Gastrocnemius medialis (tissue), 4 donors: ENCODE measurements at regions not wholly inside any gene's neighbourhood (a gene's known extent, or its start where the extent isn't known, plus 50 kb on each side); places are given as distances from the start of the nearest gene placed in this dataset.

Source experiments
- CTCF ChIP-seq, 5 experiments: fragments of 450-650 bp in 3 of 5; fragments of 200-600 bp in 2 of 5; sonication (generic) in 2 of 5; IDR thresholded peaks in 4 of 5; conservative IDR thresholded peaks in 1 of 5; 1 replicate in 4 of 5; 2 replicates in 1 of 5; pipeline ENCODE4 v1.5.1; 2016 to 2019; ENCODE audit warnings: antibody characterized with exemption in 5 of 5, mild to moderate bottlenecking in 3 of 5, moderate library complexity in 3 of 5
- POLR2A ChIP-seq, 2 donors: fragments of 450-650 bp; IDR thresholded peaks; one replicate each; pipeline ENCODE4 v1.6.1; 2017; ENCODE audit warnings: antibody characterized with exemption in 2 of 2, mild to moderate bottlenecking in 2 of 2, moderate library complexity in 2 of 2

GRCh38 chr10:10110844-10111490 lies 906.7 kb upstream of the CELF2 start:
- TF ChIP-seq CTCF (IDR thresholded peaks at IDR 0.05 in 4 of 5, conservative IDR thresholded peaks at IDR 0.05 in 1 of 5), result no peak
- no peak for TF ChIP-seq POLR2A (IDR thresholded peaks at IDR 0.05)
